ENCODE measurements at regions not wholly inside any gene's neighbourhood (a gene's known extent, or its start where the extent isn't known, plus 50 kb on each side); places are given as distances from the start of the nearest gene placed in this dataset.
"Not testable (repeated sequence)": the region's sequence is repeated elsewhere in the genome, so short reads cannot be mapped to it uniquely, and the experiment has no call there.

DNA sequence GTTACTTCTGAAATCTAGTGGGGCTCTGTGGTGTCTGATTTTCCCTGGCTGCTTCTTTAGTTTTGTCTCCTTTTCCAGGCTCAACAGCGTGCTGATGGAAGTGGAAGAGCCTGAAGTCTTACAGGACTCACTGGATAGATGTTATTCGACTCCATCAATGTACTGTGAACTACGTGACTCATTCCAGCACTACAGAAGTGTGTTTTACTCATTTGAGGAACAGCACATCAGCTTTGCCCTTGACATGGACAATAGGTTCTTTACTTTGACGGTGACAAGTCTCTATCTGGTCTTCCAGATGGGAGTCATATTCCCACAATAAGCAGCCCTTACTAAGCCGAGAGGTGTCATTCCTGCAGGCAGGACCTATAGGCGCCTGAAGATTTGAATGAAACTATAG, 51.1 kb downstream of the NBPF8 start:
- DNase-seq (ENCODE audit: low spot score) = not testable (repeated sequence)

DNA sequence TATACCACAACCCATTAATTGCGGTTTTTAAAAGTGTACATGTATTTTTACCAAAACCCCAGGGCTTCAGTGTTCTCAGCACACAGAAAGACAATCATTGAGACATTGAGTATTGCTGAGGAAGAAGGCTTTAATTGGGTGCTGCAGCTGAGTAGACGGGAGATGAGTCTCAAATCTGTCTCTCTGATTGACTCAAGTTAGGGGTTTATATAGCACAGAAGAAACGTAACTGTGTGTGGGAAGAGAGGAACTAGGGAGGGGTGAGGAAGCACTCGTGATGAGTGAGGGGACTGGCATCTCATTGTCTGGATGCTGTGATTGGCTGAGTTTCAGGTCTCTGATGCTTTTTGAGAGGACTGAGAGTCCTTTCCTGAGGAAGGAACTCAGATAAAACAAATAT, 62.8 kb downstream of the NBPF8 start:
- not testable (repeated sequence) for DNase-seq (ENCODE audit: low spot score)

DNA sequence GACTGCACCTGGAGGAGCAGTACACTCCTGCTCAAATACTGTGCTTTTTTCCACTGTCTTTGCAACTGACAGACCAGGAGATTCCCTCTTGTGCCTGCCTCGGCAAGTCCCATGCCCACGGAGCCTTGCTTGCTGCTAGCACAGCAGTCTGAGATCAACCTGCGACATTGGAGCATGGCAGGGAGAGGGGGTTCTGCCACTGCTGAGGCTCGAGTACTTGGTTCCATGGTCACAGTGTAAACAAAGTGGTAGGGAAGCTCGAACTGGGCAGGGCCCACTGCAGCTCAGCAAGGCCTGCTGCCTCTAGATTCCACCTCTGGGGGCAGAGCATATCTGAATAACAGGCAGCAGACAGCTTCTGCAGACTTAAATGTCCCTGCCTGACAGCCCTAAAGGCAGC, 63.6 kb downstream of the NBPF8 start:
- not testable (repeated sequence) for DNase-seq (ENCODE audit: low spot score)

DNA sequence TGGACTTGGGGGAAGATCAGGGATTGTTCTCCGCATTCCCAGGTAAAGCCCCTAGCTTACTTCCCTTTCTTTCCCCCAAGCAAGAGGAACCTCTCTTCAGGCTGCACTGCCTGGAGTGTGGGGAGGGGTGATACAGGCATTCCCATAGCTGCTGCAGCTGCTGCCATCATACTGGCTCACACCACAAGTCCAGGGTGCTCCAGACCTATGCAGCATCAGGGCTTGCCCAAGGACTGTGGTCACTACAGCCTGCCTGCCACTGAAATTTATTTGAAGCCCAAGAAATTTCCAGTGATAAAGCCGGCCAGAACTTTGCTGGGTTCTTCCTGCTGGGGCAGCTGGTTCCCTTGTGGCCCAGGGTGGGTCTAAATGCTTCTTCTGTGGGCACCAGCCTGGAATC, 72.7 kb downstream of the NBPF8 start:
- DNase-seq (ENCODE audit: low spot score) = not testable (repeated sequence)

DNA sequence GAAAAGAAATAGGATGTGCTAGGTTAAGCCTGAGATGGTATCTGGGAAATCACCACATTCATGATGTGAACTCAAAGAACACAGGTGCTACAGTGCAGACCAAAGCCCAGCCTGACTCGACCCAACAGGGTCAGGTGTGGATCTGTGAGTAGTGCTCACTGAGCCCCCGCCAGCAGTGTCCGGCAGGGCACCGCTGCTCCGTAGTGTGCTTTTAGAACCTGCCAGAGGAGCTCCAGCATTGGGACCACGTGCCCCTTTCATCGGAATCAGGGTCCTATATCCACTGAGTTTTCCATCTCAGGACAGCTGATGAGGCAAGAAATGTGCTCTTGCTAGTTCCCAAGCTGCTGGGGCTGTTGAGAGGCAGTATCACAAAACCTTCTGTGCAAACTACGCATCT, 74.4 kb downstream of the NBPF8 start:
- DNase-seq (ENCODE audit: low spot score) = not testable (repeated sequence)

DNA sequence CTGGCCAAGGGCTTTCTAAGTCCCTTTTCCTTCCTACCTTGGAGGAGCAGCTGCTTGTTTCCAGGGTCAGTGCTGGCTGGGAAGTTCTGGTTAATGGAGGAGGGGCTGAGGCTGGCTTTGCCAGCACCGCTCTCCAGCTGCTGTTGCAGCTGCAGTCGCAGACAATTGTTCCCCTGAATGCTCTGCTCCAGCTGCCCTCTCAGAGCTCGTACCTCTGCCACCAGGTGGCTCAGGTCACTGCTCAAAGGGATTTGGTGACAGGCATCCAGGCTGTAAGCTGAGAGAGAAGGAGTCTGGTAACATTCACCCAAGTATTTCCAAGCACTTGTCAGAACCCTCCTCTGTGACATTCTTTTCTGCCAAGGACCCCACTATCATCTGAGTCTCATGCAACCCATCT, 82.3 kb downstream of the NBPF8 start:
- DNase-seq (ENCODE audit: low spot score) = not testable (repeated sequence)

DNA sequence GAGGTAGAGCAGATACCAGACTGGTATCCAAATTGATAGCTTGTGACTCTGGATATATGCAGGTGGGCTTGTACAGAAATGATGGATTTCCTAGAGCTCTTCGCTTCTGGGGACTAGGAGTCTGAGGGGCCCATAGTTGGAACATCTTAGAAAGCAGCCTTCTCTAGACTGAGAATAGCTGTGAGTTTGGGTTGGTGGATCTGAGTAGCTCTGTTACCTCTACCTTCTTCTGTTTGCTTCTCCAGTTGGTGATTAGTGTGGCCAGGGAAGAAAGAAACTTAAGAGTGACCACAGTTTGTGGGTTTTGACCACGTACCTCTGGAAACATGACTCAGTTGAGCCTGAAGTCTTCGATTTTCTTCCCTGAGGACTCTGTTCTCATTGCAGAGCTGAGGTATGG, 88.4 kb downstream of the NBPF8 start:
- not testable (repeated sequence) for DNase-seq (ENCODE audit: low spot score)

DNA sequence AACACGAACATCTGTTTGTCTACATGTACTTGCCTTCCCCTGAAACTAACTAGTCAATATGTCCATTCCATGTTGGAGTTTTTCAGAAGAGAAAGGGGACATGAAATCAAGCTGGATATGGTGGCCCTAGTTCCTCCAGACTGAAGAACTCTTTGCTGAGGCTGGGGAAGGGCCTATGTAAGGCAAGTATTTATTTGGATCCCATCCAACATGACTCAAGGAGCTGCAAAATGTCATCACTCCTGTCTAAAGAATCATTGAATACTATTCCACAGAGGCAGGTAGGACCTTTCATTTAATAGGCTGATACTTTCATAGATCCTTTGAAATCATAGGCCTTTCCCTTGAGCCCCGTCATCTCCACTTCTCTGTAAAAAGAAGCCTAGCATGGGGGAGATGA, 91.5 kb downstream of the NBPF8 start:
- DNase-seq (ENCODE audit: low spot score) = not testable (repeated sequence)

DNA sequence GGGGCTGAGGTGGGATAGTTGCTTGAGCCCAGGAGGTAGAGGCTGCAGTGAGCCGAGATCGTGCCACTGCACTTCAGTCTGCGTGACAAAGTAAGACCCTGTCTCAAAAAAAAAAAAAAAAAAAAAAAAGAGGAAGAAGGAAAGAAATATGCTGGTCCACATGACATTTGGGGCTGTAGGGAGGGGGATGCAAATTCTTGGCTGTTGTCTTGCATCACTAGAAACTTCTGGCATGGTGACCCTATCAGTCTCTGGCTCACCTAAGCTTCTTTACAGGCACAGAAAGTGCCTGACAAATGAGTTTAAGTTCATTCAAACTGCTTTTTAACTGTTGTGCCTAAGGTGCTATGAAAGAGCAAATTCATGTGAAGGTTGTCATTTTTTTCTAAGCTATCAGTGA, 93.5 kb downstream of the NBPF8 start:
- not testable (repeated sequence) for DNase-seq (ENCODE audit: low spot score)

DNA sequence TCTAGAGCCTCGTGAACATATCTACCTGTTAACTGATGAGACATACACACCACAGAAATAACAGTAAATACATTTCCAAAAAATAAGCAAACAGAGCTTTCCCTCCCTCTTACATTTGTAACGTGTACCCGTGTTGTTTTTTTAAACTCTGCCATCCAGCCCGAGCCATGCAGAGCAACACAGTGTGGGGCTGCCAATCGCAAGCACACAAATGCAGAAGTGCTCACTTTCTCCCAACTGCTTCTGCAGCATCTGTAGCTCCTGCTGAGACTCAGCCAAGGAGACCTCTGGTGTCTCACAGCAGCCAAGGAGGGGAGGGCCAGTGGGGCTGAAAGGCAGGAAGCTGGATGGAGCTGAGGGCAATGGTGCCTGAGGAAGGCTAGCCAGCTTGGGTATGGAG, 94.4 kb downstream of the NBPF8 start:
- DNase-seq (ENCODE audit: low spot score) = not testable (repeated sequence)

DNA sequence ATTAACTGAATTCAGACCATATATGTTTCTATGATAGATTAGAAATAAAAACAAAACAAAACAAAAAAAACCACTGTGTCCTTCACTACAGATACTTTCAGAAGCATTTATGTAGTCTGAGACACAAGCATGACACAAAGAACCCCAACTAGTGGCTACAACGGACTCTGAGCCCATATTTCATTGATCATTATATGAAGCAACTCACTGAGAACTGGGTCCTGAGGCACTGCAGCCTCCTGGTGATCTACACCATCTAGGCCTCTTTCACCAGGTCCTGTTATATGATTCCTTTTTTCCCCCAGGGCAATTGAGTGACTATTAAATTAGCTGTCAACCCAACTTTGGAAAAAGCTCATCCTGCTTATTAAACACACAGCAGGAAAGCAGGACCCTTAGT, 98.3 kb downstream of the NBPF8 start:
- DNase-seq (ENCODE audit: low spot score) = not testable (repeated sequence)

DNA sequence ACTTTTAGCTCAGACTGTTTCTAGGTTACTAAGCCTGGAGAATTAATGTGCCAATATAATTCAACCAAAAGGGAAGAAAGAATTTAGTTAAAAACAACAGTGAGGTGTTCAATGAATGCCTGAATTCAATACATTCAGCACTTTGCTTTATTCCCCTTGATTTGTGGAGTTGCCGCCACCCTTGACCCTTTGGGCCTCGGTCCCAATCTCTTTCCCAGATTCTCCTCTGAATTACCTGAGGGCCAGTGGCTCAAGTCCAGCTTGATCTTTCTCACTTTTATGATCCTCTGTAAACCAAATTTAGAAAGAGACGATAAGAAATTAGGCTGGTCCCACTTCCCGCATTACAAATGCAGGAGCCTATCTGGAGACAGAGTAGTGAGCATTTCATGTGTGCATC, 98.7 kb downstream of the NBPF8 start:
- DNase-seq (ENCODE audit: low spot score) = not testable (repeated sequence)

DNA sequence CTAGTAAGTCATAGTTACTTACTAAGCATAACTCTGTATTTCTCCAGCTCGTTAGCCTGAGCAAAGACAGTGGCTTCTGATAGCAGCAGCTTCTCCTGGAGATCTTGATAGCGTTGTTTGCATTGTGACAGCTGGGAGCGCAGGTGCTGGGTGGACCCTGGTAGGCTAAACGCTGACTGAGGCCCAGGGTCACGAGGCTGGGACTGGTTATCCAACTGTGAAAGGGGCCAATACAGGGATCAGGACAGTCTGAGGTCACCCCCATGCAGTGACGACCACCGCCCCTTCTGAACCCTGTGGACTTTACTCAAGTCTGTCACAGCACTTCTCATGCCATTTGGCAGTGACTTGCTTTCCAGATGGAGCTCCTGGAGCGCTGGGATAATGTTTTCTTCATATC, 104.4 kb downstream of the NBPF8 start:
- not testable (repeated sequence) for DNase-seq (ENCODE audit: low spot score)

DNA sequence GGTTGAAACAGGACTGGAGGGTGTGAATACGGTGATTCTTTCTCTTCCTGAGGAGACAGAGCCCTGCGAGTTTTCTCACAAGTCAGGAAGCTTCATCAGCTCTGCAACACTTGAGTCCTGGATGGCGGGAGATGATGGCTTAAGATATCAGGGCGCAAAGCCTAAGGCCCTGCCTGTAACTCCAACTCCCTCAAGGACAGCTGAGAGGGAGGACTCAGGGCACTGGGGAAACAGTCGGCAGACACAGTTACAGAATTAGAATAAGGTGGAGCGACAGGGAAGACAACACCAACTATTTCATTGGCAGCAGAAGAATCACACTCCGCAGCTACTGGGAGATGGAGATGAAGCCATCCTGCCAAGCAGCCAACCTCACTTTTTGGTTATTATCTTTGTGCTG, 109.6 kb downstream of the NBPF8 start:
- DNase-seq (ENCODE audit: low spot score) = not testable (repeated sequence)

DNA sequence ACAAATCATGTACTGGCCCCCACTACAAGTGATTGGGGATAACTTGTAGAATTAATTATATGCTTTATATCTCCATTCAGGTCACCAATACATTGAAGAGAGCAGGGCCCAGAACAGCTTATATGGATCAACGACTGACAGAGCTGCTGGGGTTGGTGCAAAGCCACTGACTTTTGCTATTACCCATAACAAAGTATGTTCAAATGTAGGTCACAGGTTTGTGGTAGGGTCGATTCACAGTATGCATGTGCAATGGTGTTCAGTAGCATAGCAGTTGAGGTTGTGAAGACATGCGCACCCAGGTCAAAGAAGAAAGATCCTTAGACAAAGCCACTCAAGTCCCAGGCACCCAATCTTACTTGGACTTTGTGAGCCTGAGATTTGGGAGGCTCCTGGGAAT, 110.6 kb downstream of the NBPF8 start:
- DNase-seq (ENCODE audit: low spot score) = not testable (repeated sequence)

DNA sequence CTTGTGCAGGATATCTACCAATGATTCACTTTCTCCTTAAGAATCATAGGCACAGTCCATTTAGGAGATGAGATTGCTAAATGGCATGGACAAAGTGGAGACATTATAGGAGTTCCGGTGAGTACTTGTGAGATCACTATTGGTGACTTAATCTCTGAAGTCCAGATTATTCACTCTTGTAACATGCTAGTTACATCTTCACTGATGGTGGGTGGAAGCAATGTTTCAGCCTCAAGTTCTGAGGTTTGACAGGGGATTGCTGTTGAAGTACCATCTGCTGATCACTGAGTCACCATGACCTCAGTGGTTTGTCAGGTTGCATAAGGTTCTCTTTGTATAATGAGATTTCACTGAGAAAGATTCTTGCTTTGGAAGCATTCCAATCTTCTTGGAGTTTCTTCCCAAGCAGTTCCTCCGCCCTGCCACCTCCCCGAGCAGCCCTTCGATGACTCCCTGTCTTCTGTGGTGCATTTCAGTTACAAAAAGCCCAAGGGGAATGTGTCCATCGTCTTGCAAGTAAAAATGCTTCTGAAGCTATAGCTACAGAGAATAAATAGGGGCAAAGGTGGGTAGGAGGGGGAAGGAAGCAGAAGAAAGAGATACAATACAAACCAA, 114.7 kb downstream of the NBPF8 start:
- DNase-seq (ENCODE audit: low spot score) = not testable (repeated sequence)

DNA sequence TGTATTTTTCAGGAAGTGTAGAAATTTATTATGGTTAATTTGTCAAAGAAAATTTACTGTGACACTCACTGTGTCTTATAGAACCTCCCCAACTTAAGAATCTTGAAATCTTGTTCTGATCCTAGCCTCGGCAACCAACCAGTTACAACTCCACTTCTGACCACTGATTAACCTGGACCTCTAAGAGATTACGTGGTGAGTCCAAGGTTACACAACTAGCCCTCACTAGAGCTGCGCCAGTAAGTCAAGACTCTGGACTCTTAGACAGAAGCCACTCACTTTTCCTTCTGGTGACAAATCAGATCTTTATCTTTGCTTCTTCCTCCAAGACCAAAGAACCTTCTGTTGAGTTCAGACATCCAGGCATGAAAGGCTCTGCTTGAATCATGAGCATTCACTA, 116.6 kb downstream of the NBPF8 start:
- not testable (repeated sequence) for DNase-seq (ENCODE audit: low spot score)

DNA sequence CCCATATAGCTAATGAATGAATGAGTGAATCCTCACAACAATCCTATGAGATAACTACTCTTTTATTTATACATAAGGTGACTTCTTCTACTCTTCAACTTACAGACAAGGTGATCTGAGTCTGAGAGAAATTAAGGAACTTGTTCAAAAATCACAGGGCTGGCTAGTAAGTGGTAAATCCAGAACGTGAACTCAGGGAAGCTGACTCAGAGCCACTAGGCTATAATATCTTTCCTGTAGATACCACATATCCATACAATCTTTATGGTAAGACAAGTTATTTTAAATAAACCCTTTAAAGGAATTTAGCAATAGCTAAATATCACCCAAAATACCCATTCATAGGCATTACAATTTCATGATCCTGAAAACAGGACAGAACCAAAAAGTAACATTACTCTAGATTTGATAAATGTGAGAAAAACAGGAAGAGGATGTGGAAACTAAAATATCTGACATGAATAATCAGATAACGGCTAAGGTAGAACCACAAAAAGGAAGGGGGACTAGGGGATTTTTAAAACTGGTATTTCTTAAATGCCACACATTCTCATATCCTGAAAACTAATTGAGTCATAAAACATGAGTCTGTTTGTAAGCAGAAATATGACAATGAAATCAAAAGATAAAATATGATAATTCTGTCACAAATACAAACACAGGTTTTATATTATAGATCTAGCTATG, 119.7 kb downstream of the NBPF8 start:
- not testable (repeated sequence) for DNase-seq (ENCODE audit: low spot score)

DNA sequence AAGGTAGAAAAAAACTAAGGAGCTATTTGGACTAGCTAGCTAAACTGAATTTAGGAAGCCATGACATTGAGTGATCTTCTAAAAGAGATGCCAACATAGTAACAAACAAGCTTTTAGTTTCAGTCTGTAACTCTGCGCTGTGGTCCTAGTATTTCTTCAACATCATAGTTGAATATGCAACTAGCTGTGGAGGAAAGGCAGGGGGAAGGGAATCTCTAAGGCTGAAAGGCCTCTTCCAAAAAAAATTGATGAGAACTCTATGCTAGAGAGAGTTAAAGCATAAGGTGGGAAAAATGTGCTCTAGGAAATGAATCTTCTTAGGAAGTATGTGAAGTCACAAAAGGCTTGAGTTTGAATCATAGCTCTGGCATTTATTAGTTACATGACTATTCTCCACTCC, 120.2 kb downstream of the NBPF8 start:
- not testable (repeated sequence) for DNase-seq (ENCODE audit: low spot score)

DNA sequence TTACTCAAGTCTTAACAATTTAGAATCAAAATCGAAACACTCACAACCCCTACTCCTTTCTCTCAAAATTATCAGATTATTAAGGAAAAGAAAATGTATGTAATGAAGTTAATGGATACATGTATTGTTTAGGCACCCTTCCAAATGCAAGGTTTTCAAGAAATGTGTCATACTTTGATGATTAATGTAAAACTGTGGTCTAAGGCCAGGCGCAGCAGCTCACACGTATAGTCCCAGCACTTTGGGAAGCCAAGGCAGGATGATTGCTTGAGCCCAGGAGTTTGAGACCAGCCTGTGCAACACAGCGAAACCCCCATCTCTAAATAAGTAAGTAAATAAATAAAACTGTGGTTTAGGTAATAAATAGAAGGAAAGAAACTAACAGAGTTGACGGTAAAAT, 126.6 kb downstream of the NBPF8 start:
- not testable (repeated sequence) for DNase-seq (ENCODE audit: low spot score)

DNA sequence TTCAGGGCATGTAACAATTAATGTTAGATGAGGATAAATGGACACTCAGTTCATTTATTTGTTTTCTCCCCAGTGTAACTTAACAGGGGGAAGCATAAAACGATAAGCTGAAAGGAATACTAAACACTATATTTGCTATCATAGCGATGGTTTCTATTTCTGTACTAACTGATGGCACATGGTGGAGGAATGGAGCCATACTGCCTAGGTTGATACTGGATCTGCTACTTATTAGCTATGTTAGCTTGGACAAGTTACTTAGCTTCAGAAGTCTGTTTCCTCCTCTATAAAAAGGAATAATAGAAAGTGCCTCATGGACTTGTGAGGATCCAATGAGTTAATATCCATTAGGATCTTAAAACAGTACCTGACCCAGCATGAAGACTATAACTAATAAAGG, 127.5 kb downstream of the NBPF8 start:
- not testable (repeated sequence) for DNase-seq (ENCODE audit: low spot score)

DNA sequence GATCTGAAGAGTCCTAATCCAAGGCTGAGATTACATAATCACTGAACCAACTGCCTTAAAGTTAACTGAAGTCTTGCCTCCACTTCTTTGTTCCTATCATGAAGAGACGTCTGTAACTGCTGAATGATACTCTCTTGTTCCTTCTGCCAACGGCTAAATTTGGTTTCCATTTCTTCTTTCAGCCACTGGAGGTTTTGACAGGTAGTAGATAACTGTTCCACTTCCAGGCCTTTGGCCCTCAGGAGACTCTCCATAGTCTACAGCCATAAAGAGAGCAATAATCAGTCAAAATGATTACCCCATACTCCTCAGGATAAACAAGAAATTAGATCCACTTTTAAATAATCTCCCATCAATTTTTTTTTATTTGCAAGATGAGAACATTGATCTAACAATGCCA, 128.1 kb downstream of the NBPF8 start:
- not testable (repeated sequence) for DNase-seq (ENCODE audit: low spot score)

DNA sequence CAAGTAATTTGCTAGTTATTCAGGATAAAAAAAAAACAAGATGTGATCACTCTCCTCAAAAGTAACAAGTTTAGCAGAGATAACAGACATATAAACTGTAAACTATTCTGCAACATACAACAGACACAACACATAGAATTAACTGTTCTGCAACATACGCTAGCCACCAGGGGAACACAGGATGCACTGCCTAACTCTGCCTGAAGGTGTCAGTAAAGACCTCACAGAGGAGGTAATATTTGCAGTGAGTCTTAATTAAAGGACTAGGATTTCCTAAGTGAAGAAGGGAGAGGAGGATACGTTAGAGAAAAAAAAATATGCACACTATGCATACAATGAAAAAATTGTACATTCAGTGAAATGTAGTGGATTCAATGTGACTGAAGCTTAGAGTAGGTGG, 129.6 kb downstream of the NBPF8 start:
- DNase-seq (ENCODE audit: low spot score) = peak; percentile 81

DNA sequence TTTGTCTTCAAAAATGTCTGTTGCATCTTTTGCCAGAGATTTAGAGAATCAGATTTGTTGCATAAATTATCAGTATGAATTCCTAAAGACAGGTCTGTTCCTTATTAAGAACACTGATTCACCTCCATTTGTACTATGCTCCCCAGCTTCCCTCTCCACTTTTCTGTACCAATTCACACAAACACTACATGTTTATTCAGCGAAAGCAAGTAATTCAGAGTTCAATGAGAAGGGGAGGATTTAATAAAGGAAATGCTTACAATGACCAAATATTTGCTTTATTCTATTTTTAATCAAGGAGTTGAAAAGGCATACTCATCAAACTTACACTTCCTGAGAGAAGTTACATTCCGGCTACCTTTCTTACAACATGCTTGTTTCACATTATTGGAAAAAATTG, 135.5 kb downstream of the NBPF8 start:
- DNase-seq (ENCODE audit: low spot score) = not testable (repeated sequence)
